GM12878 (cell line): ENCODE measurements at regions not wholly inside any gene's neighbourhood (a gene's known extent, or its start where the extent isn't known, plus 50 kb on each side); places are given as distances from the start of the nearest gene placed in this dataset.

Experiments used
- ATAC-seq: fragments of 200-7000 bp; cut with Tn5 transposase; 3 replicates; pipeline ENCODE4 v1.9.1; 2020; ENCODE audit warnings: mild to moderate bottlenecking, moderate library complexity
- BruUV-seq: library from RNA; stranded (reverse); fragments of 400-500 nt; replicated peaks from 2 replicates; lab custom pipeline; 2021; lab: Mats Ljungman, UMichigan
- CTCF ChIA-PET: fragments of 300-600 bp; sonication (Branson Sonifier 250); formaldehyde crosslinking; extraction: SDS; loops from one replicate; lab custom pipeline; 2021; ENCODE audit warnings: inconsistent platforms; lab: Yijun Ruan, JAX
- POLR2A ChIA-PET: fragments of 350-600 bp; formaldehyde crosslinking; extraction: SDS; loops from one replicate; lab custom pipeline; 2021; ENCODE audit warnings: inconsistent platforms; lab: Charles Lee
- RAD21 ChIA-PET: fragments of 300-600 bp; sonication (Branson Sonifier 250); formaldehyde crosslinking; loops from one replicate; lab custom pipeline; 2023; ENCODE audit warnings: antibody characterized with exemption; ENCODE audit not compliant: unreplicated experiment; lab: Charles Lee
- SMC1A ChIA-PET: fragments of 300-600 bp; sonication (Branson Sonifier 250); formaldehyde crosslinking; loops from one replicate; lab custom pipeline; 2023; ENCODE audit not compliant: unreplicated experiment, uncharacterized antibody; lab: Charles Lee
- DNase-seq: peaks from one replicate; pipeline ENCODE4 v3.0.0-alpha.2; 2011; ENCODE audit warnings: low read depth, low spot score
- FAIRE-seq: peaks from 3 replicates; lab custom pipeline; 2011; peaks lifted over from hg19 to GRCh38; lab: Jason Lieb, UNC
- H2AFZ ChIP-seq: 2 replicates; pipeline ENCODE4 v1.6.0; 2011; ENCODE audit warnings: low read depth, low read length, control low read depth; ENCODE audit not compliant: control insufficient read depth
- H3K27ac ChIP-seq: 2 replicates; pipeline ENCODE4 v1.5.1; 2011; ENCODE audit warnings: control low read depth; ENCODE audit not compliant: control insufficient read depth, insufficient read depth
- H3K27me3 ChIP-seq, 2 experiments: replicated peaks in 1 of 2; 2 replicates each; pipeline versions ENCODE4 v1.6.0 to v1.6.1; 2011; ENCODE audit warnings: low read length in 1 of 2; ENCODE audit not compliant: control insufficient read depth in 2 of 2, insufficient read depth in 2 of 2
- H3K36me3 ChIP-seq, 2 experiments: 2 replicates each; pipeline ENCODE4 v1.5.1; 2011; ENCODE audit warnings: low read length in 1 of 2; ENCODE audit not compliant: control insufficient read depth in 2 of 2, insufficient read depth in 2 of 2
- H3K4me1 ChIP-seq: 2 replicates; pipeline ENCODE4 v1.6.1; 2011; ENCODE audit warnings: mild to moderate bottlenecking, low read length, moderate library complexity, mixed read lengths; ENCODE audit not compliant: control insufficient read depth, insufficient read depth
- H3K4me2 ChIP-seq: 2 replicates; pipeline ENCODE4 v1.6.0; 2011; ENCODE audit warnings: control low read depth; ENCODE audit not compliant: control insufficient read depth, insufficient read depth
- H3K4me3 ChIP-seq: fragments of 200-600 bp; sonication (generic); 2 replicates; pipeline ENCODE4 v1.5.1; 2016
- H3K79me2 ChIP-seq: 2 replicates; pipeline ENCODE4 v1.6.0; 2011; ENCODE audit warnings: low read length; ENCODE audit not compliant: control insufficient read depth, insufficient read depth
- H3K9ac ChIP-seq: 2 replicates; pipeline ENCODE4 v1.8.0; 2011; ENCODE audit warnings: low read length, control low read depth, mixed read lengths; ENCODE audit not compliant: control insufficient read depth, insufficient read depth
- H3K9me3 ChIP-seq: replicated peaks from 3 replicates; pipeline ENCODE4 v1.5.1; 2011; ENCODE audit warnings: mild to moderate bottlenecking, low read length; ENCODE audit not compliant: control insufficient read depth, insufficient read depth
- H4K20me1 ChIP-seq: 2 replicates; pipeline ENCODE4 v1.6.0; 2011; ENCODE audit not compliant: control insufficient read depth, insufficient read depth
- BCL11A ChIP-seq: IDR thresholded peaks from 2 replicates; pipeline ENCODE4 v1.6.1; 2011; ENCODE audit warnings: low read depth, low read length
- BCLAF1 ChIP-seq: fragments of 450-650 bp; IDR thresholded peaks from 2 replicates; pipeline ENCODE4 v1.6.1; 2017; ENCODE audit warnings: antibody characterized with exemption, mild to moderate bottlenecking, moderate library complexity
- CEBPZ ChIP-seq: fragments of 150-350 bp; IDR thresholded peaks from 2 replicates; pipeline ENCODE4 v1.6.1; 2016; ENCODE audit warnings: low read depth, low read length
- CHD2 ChIP-seq: IDR thresholded peaks from 2 replicates; pipeline ENCODE4 v1.6.1; 2011; ENCODE audit warnings: low read depth, low read length, improper control_type of control experiment, borderline replicate concordance
- CREM ChIP-seq: IDR thresholded peaks from 2 replicates; pipeline ENCODE4 v1.6.1; 2014; ENCODE audit warnings: antibody characterized with exemption, low read depth
- HCFC1 ChIP-seq: fragments of 150-350 bp; IDR thresholded peaks from 2 replicates; pipeline ENCODE4 v1.6.1; 2014; ENCODE audit warnings: low read length
- KAT2A ChIP-seq: conservative IDR thresholded peaks from 2 replicates; pipeline ENCODE4 v1.6.1; 2011; ENCODE audit warnings: low read depth, low read length; ENCODE audit not compliant: control insufficient read depth
- RBBP5 ChIP-seq: fragments of 200-600 bp; sonication (generic); conservative IDR thresholded peaks from 2 replicates; pipeline ENCODE4 v1.6.1; 2016
- SREBF1 ChIP-seq: IDR thresholded peaks from 2 replicates; pipeline ENCODE4 v1.6.1; 2012; ENCODE audit warnings: mild to moderate bottlenecking, low read length
- SREBF2 ChIP-seq: IDR thresholded peaks from 2 replicates; pipeline ENCODE4 v1.6.1; 2012; ENCODE audit warnings: mild to moderate bottlenecking, low read length
- TCF12 ChIP-seq: IDR thresholded peaks from 2 replicates; pipeline ENCODE4 v1.6.1; 2011; ENCODE audit warnings: low read depth, mild to moderate bottlenecking, low read length
- WGBS: methylation state at CpG from one replicate; pipeline ENCODE4 v1.1.6; 2016; ENCODE audit warnings: low lambda C conversion rate; ENCODE audit not compliant: insufficient replicate concordance, insufficient coverage; ENCODE audit errors: missing lambda C conversion rate; 5-methylcytosine and 5-hydroxymethylcytosine counted together
- in situ Hi-C: fragments of 300-500 bp; cut with MboI; formaldehyde crosslinking; loops from 9 replicates; pipeline ENCODE4 v1.14.3; 2018; ENCODE audit warnings: mixed read lengths
- intact Hi-C: fragments of 100-400 bp; cut with micrococcal nuclease; formaldehyde crosslinking; loops from one replicate; pipeline ENCODE4 v1.14.2; 2022; ENCODE audit not compliant: unreplicated experiment

- Histone ChIP-seq H3K36me3 (no peaks in the 10 kb centered on the region), H4K20me1 (no peaks in the 10 kb centered on the region), H3K79me2 (no peaks in the 10 kb centered on the region), H3K9me3 (no peaks in the 10 kb centered on the region), H3K9ac (no peak overlapping the region), H3K4me1 (no peaks in the 10 kb centered on the region), H3K4me2 (no peak overlapping the region), H3K27ac (no peak overlapping the region), H3K4me3 (no peak overlapping the region), H3K27me3 (no peaks in the 10 kb centered on the region), H2AFZ (no peak overlapping the region)
- TF ChIP-seq KAT2A: no peak
- no peak for TF ChIP-seq BCL11A
- no peak for TF ChIP-seq CREM
- no peak for TF ChIP-seq RBBP5
- no peak for TF ChIP-seq HCFC1
- TF ChIP-seq SREBF2: no peak
- TF ChIP-seq SREBF1: no peak
- TF ChIP-seq CHD2: no peak
- intact Hi-C loops (no loop called here), in situ Hi-C loops (no loop called here)
- ChIA-PET SMC1A (no interaction called here), RAD21 (no interaction called here), CTCF (interaction anchor here (1.2 kb wide), 1 partner anchor 20 kb away, joined by 4 read pairs; no protein-coding TSS in a partner anchor), POLR2A (no interaction called here)
- no TSS peak for BruUV-seq
- ATAC-seq (no peak), DNase-seq (no peak), FAIRE-seq (no peak)
- WGBS: no CpG with 5 or more reads among the region's 1 CpG
Observed at GRCh38 chr2:66082581-66082980, 352.3 kb upstream of the MEIS1 start.

- TF ChIP-seq BCLAF1 (no peak), TCF12 (no peak), CEBPZ (no peak)
- DNase-seq (no peak), FAIRE-seq (no peak), ATAC-seq (no peak)
- SMC1A ChIA-PET: no interaction called here
- Histone ChIP-seq H3K4me1 (no peaks in the 10 kb centered on the region), H3K36me3 (no peaks in the 10 kb centered on the region), H3K4me2 (no peak overlapping the region), H3K4me3 (no peak overlapping the region), H3K79me2 (no peaks in the 10 kb centered on the region), H2AFZ (no peak overlapping the region), H4K20me1 (no peaks in the 10 kb centered on the region), H3K27ac (no peak overlapping the region), H3K9me3 (no peaks in the 10 kb centered on the region), H3K27me3 (no peaks in the 10 kb centered on the region; a peak in 1 of 4 replicates), H3K9ac (no peak overlapping the region)
- intact Hi-C loops: no loop called here
- in situ Hi-C loops: no loop called here
- CTCF ChIA-PET: no interaction called here
- RAD21 ChIA-PET: no interaction called here
- no TSS peak for BruUV-seq
- 0% methylated on average over 5 of the region's 5 CpGs for WGBS
- POLR2A ChIA-PET: no interaction called here
Observed at GRCh38 chr2:66080127-66080526, 354.8 kb upstream of the MEIS1 start.
